ENCODE measurements at regions not wholly inside any gene's neighbourhood (a gene's known extent, or its start where the extent isn't known, plus 50 kb on each side); places are given as distances from the start of the nearest gene placed in this dataset.

- TF ChIP-seq ATF2 (CRISPR knock-in tag; IDR thresholded peaks at IDR 0.05) (no peak), ZFP1 (CRISPR knock-in tag; IDR thresholded peaks at IDR 0.05) (no peak), ZSCAN32 (CRISPR knock-in tag; IDR thresholded peaks at IDR 0.05) (no peak)
These were observed 355.8 kb downstream of the GPATCH2 start (continued) for GRCh38 chr1:217274927-217275654.

- POLR2A ChIA-PET = no interaction called here
- H3K27ac ChIP-seq (ENCODE audit: extremely low read depth, low read depth, low read length) = no peak overlapping the region
- H3K9me1 ChIP-seq (ENCODE audit: control insufficient read depth, insufficient read depth, low read length) = no peaks in the 10 kb centered on the region
- intact Hi-C loops (cut with micrococcal nuclease) (no loop called here), in situ Hi-C loops (cut with MboI) (no loop called here)
- H2AFZ ChIP-seq (ENCODE audit: low read depth, low read length) = no peak overlapping the region
- H3K36me3 ChIP-seq (ENCODE audit: control insufficient read depth, insufficient read depth, low read length) = no peaks in the 10 kb centered on the region
- TF ChIP-seq CREM (IDR thresholded peaks at IDR 0.05; ENCODE audit: low read depth) = no peak
- no peaks in the 10 kb centered on the region for H3K79me2 ChIP-seq (ENCODE audit: control insufficient read depth, insufficient read depth, low read length)
- no peak for FAIRE-seq
- BruUV-seq (replicated peaks) = no TSS peak
- H3K4me1 ChIP-seq (replicated peaks in 1 of 2; ENCODE audit: control insufficient read depth in 2 of 2, insufficient read depth in 2 of 2, low read length in 2 of 2) = no peaks in the 10 kb centered on the region
- no peak for DNase-seq (ENCODE audit: extremely low read depth in 1 of 4, low spot score in 3 of 4)
- no peak overlapping the region for H3K4me3 ChIP-seq
- no peaks in the 10 kb centered on the region for H3K9me3 ChIP-seq (replicated peaks; ENCODE audit: control insufficient read depth, insufficient read depth, low read depth, low read length)
- no peak overlapping the region for H3K9ac ChIP-seq (ENCODE audit: insufficient read depth in 1 of 2, low read depth in 2 of 2, low read length in 2 of 2)
- CTCF ChIA-PET (ENCODE audit: low intra/inter-chr PET ratio) = no interaction called here
- ATAC-seq = no peak
- H4K20me1 ChIP-seq (replicated peaks; ENCODE audit: control insufficient read depth, insufficient read depth, low read length) = no peaks in the 10 kb centered on the region
- H3K27me3 ChIP-seq (ENCODE audit: control insufficient read depth in 2 of 2, insufficient read depth in 2 of 2, low read length in 2 of 2) = no peaks in the 10 kb centered on the region
- H3K4me2 ChIP-seq (ENCODE audit: insufficient read depth, low read length) = no peak overlapping the region
These were observed 356.5 kb downstream of the GPATCH2 start for GRCh38 chr1:217274416-217274815.
